ENCODE measurements at regions not wholly inside any gene's neighbourhood (a gene's known extent, or its start where the extent isn't known, plus 50 kb on each side); places are given as distances from the start of the nearest gene placed in this dataset.

GRCh38 chr5:18807256-18808149 is 1173.2 kb downstream of the TAF11L14 start:
- H3K36me3 ChIP-seq (ENCODE audit: control insufficient read depth in 2 of 2, insufficient read depth in 1 of 2, low read length in 2 of 2) = no peaks in the 10 kb centered on the region
- no peak for TF ChIP-seq ZBTB8A (tag by site-specific recombination; IDR thresholded peaks at IDR 0.05)
- no peak for TF ChIP-seq ZNF292 (tag by site-specific recombination; IDR thresholded peaks at IDR 0.05; ENCODE audit: borderline replicate concordance, low read depth)
- no peak for TF ChIP-seq ZNF624 (tag by site-specific recombination; IDR thresholded peaks at IDR 0.05)
- TF ChIP-seq HIC1 (tag by site-specific recombination; IDR thresholded peaks at IDR 0.05) = no peak
- no peak for TF ChIP-seq ZBTB1 (tag by site-specific recombination; IDR thresholded peaks at IDR 0.05)
- no peak for TF ChIP-seq YY1 (tag by site-specific recombination; IDR thresholded peaks at IDR 0.05)
- peak; percentile 19; the same call in 1 of the 2 replicates for TF ChIP-seq GLIS1 (tag by site-specific recombination; IDR thresholded peaks at IDR 0.05)
- H3K27ac ChIP-seq (ENCODE audit: extremely low read depth, low read depth, low read length) = no peak overlapping the region
- POLR2A ChIA-PET = no interaction called here
- H3K4me1 ChIP-seq (ENCODE audit: control insufficient read depth, insufficient read depth, low read length) = no peaks in the 10 kb centered on the region
- CTCF ChIA-PET = interaction anchor here (0.6 kb wide), 1 partner anchor 32 kb away, joined by 3 read pairs; no protein-coding TSS in a partner anchor
- no peaks in the 10 kb centered on the region for H3K9me3 ChIP-seq (ENCODE audit: control insufficient read depth, insufficient read depth, low read depth, low read length)
- H3K4me3 ChIP-seq (ENCODE audit: low read depth, low read length) = no peak overlapping the region

- H3K36me3 ChIP-seq (ENCODE audit: control insufficient read depth in 2 of 2, insufficient read depth in 1 of 2, low read length in 2 of 2) = no peaks in the 10 kb centered on the region
- ChIA-PET CTCF (no interaction called here), POLR2A (no interaction called here)
- no peaks in the 10 kb centered on the region for H3K9me3 ChIP-seq (ENCODE audit: control insufficient read depth, insufficient read depth, low read depth, low read length)
- no peak overlapping the region for H3K27ac ChIP-seq (ENCODE audit: extremely low read depth, low read depth, low read length)
- no peak for TF ChIP-seq ZNF155 (tag by site-specific recombination; IDR thresholded peaks at IDR 0.05)
- TF ChIP-seq TCF7L2 (IDR thresholded peaks at IDR 0.05; ENCODE audit: borderline replicate concordance, low read depth, low read length) = no peak
- TF ChIP-seq, protein P1, sequence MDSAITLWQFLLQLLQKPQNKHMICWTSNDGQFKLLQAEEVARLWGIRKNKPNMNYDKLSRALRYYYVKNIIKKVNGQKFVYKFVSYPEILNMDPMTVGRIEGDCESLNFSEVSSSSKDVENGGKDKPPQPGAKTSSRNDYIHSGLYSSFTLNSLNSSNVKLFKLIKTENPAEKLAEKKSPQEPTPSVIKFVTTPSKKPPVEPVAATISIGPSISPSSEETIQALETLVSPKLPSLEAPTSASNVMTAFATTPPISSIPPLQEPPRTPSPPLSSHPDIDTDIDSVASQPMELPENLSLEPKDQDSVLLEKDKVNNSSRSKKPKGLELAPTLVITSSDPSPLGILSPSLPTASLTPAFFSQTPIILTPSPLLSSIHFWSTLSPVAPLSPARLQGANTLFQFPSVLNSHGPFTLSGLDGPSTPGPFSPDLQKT (IDR thresholded peaks at IDR 0.05; ENCODE audit: borderline replicate concordance, low read depth, low read length) = no peak
- no peak for TF ChIP-seq ZSCAN18 (tag by site-specific recombination; IDR thresholded peaks at IDR 0.05)
- no peak for TF ChIP-seq YY1 (tag by site-specific recombination; IDR thresholded peaks at IDR 0.05)
- no peaks in the 10 kb centered on the region for H3K4me1 ChIP-seq (ENCODE audit: control insufficient read depth, insufficient read depth, low read length)
- no peak overlapping the region for H3K4me3 ChIP-seq (ENCODE audit: low read depth, low read length)
Observed at GRCh38 chr5:18811661-18812060, 1176.3 kb downstream of the CDH18 start.

GRCh38 chr5:18828351-18828750 is 1159.6 kb downstream of the CDH18 start:
- ChIA-PET POLR2A (no interaction called here), CTCF (no interaction called here)
- H3K9me3 ChIP-seq (ENCODE audit: control insufficient read depth, insufficient read depth, low read depth, low read length) = no peaks in the 10 kb centered on the region
- H3K4me1 ChIP-seq (ENCODE audit: control insufficient read depth, insufficient read depth, low read length) = no peaks in the 10 kb centered on the region
- no peak overlapping the region for H3K27ac ChIP-seq (ENCODE audit: extremely low read depth, low read depth, low read length)
- H3K4me3 ChIP-seq (ENCODE audit: low read depth, low read length) = no peak overlapping the region
- H3K36me3 ChIP-seq (ENCODE audit: control insufficient read depth in 2 of 2, insufficient read depth in 1 of 2, low read length in 2 of 2) = no peaks in the 10 kb centered on the region
- TF ChIP-seq ZSCAN18 (tag by site-specific recombination; IDR thresholded peaks at IDR 0.05) = no peak
- TF ChIP-seq, protein P2, sequence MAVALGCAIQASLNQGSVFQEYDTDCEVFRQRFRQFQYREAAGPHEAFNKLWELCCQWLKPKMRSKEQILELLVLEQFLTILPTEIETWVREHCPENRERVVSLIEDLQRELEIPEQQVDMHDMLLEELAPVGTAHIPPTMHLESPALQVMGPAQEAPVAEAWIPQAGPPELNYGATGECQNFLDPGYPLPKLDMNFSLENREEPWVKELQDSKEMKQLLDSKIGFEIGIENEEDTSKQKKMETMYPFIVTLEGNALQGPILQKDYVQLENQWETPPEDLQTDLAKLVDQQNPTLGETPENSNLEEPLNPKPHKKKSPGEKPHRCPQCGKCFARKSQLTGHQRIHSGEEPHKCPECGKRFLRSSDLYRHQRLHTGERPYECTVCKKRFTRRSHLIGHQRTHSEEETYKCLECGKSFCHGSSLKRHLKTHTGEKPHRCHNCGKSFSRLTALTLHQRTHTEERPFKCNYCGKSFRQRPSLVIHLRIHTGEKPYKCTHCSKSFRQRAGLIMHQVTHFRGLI (tag by site-specific recombination; IDR thresholded peaks at IDR 0.05) = no peak
- no peak for TF ChIP-seq TCF7L2 (IDR thresholded peaks at IDR 0.05; ENCODE audit: borderline replicate concordance, low read depth, low read length)
- no peak for TF ChIP-seq ZNF350 (tag by site-specific recombination; IDR thresholded peaks at IDR 0.05)
- TF ChIP-seq GLI4 (tag by site-specific recombination; IDR thresholded peaks at IDR 0.05) = no peak
- TF ChIP-seq ZNF391 (tag by site-specific recombination; IDR thresholded peaks at IDR 0.05; ENCODE audit: borderline replicate concordance, low read depth) = no peak
- no peak for TF ChIP-seq ZNF155 (tag by site-specific recombination; IDR thresholded peaks at IDR 0.05)
- TF ChIP-seq ZNF670 (tag by site-specific recombination; IDR thresholded peaks at IDR 0.05; ENCODE audit: low read depth) = no peak
- TF ChIP-seq ZBTB1 (tag by site-specific recombination; IDR thresholded peaks at IDR 0.05) = no peak
- TF ChIP-seq, protein P3, sequence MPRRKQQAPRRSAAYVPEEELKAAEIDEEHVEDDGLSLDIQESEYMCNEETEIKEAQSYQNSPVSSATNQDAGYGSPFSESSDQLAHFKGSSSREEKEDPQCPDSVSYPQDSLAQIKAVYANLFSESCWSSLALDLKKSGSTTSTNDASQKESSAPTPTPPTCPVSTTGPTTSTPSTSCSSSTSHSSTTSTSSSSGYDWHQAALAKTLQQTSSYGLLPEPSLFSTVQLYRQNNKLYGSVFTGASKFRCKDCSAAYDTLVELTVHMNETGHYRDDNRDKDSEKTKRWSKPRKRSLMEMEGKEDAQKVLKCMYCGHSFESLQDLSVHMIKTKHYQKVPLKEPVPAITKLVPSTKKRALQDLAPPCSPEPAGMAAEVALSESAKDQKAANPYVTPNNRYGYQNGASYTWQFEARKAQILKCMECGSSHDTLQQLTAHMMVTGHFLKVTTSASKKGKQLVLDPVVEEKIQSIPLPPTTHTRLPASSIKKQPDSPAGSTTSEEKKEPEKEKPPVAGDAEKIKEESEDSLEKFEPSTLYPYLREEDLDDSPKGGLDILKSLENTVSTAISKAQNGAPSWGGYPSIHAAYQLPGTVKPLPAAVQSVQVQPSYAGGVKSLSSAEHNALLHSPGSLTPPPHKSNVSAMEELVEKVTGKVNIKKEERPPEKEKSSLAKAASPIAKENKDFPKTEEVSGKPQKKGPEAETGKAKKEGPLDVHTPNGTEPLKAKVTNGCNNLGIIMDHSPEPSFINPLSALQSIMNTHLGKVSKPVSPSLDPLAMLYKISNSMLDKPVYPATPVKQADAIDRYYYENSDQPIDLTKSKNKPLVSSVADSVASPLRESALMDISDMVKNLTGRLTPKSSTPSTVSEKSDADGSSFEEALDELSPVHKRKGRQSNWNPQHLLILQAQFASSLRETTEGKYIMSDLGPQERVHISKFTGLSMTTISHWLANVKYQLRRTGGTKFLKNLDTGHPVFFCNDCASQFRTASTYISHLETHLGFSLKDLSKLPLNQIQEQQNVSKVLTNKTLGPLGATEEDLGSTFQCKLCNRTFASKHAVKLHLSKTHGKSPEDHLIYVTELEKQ (tag by site-specific recombination; IDR thresholded peaks at IDR 0.05; ENCODE audit: borderline replicate concordance) = no peak

Data from HEK293 (cell line).